HuH-7.5 (cell line): ENCODE measurements at regions not wholly inside any gene's neighbourhood (a gene's known extent, or its start where the extent isn't known, plus 50 kb on each side); places are given as distances from the start of the nearest gene placed in this dataset.
A peak's percentile ranks its signal among the peaks of the same experiment; 100 is the strongest.

Experiments
- DNase-seq: peaks from one replicate; pipeline ENCODE4 v3.0.0; 2011; ENCODE audit warnings: low spot score

DNA sequence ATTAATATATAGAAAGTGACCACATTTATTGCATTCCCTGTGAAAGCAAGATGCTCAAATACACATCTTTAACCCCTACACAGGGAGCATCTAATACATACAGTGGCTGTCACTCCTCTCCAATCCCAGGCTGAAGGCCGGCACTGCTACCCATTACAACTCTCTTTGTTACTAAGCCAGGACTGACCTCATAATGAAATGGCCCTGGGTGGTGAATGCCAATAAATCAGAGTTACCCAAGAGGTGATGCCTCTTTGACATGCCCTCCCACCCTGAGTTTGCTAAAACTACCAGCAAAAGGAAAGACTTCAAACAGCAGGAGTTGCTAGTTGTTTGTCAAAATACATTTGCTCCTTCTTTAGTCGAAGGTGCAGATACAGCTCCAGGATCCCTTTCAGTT, 214.2 kb downstream of the FOXA2 start:
- DNase-seq = no peak

DNA sequence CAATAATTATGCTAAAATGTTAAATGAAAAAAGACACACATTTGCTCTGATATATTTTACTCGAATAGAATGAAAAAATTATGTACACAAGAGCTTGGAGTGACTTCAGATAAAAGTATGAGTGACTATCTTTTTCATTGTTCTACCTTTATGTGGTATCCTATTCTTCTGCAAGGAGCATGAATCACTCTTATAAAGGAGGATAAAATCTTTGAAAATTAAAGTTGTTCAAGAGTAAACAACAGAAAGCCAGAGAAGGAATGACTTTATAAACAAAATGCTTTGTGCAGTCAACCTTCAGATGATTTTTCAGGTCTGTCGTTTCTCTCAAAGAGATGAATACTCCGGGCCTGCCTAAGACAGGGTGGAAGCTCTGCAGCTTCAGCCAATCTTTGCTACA, 215.3 kb downstream of the FOXA2 start:
- DNase-seq = no peak

DNA sequence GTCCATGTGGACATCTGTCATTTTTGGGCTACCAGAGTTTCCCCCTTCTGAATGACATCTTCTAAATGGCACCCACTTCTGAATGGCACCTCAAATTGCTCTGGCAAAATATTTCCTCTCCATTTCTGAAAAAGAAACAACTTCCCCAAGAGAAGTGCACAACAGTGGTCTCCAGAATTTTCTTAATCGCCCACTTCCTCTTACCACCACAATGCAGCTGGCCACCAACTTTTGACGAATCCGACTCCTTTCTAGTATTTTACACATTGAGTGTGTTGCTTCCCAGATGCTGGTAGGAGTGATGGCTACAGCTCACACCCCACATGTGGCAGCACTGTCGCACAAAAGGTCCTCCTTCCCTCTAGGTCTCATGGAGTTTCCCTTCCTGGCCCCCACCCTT, 216.1 kb downstream of the FOXA2 start:
- DNase-seq = no peak

DNA sequence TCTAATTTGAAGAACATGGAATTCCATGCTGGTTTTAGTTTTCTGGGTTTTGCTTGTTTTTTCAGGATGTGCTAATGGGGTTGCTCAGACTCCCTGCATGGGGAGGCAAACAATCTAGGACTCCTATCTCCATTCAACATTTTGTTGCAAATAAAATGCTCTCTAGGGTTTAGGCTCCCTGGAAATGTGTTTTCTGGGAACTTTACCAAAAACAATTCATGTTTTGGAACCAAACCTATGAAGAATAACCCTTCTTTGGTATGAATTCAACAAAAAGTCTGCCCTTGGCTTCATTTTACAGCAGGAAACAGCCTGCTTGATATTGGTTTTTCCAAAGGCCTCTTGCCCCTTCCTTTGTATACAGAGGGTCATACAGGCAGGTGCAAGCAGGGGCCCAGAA, 217.7 kb downstream of the FOXA2 start:
- DNase-seq = no peak

DNA sequence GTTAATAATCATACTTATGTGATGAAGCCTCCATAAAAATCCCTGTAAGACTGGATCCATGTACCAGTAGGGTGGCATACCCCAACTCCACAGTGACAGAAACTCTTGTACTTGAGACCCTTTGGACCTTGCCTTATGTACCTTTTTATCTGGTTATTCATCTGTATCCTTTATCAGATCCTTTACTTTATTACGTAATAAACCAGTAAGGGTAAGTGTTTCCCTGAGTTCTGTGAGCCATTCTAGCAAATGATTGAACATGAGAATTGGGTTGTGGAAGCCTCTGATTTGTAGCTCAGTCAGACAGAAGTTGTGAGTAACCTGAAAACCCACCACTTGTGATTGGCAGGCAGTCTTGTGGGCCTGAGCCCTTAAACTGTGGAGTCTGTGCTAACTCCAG, 229.7 kb downstream of the FOXA2 start:
- no peak for DNase-seq

DNA sequence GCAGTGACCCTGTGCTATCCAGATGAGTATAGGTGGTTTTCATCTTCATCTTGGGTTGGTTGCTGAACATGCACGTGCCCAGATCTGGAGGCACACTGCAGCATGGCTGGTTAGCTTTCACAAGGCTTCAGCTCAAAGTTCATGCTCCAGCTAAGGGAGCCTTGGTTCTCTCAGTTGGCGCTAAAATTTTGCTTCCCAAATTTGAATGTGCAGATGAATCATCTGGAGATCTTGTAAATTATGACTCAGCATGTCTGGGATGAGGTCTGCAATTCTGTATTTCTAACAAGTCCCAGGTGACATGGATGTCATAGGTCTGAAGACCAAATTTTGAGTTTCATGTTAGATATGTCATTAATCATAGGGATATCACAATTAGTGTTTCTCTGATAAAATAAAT, 230.8 kb downstream of the FOXA2 start:
- DNase-seq = no peak

DNA sequence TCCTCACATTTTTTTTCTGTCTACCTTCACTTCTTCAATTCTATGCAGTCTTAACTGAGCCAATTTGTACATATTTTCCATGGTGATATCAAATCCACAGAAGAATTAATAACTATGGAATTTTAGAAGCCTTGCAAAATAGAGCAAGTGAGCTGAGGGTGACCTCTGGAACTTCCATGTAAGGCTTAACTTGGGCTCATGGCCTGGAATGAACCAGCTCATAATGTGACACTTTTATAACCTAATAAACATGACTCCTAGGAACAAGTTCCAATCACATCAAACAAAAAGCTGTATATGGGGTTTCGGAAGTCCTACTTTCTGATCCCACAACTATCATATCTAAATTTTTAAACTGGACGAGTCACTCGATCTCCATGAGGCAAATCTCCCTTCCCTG, 232.4 kb downstream of the FOXA2 start:
- no peak for DNase-seq

DNA sequence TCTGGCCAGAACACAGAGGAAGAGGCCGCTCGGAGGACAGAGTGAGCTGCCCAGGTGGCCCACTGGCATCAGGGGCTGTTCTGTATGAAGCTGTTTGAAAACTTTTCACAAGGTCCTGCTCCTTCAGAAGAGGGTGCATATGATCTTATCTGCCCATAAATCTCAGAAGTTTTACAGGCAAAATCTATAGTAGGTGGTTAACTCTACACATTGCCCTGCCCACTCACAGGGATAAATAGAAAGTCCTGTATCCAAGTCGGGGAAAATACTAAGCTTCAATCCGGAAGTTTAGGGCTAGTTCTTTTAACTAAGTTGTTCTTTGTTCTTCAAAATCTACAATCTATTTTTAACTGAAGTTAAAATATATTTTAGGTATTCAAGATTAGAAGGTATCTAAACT, 233.7 kb downstream of the FOXA2 start:
- DNase-seq = no peak

DNA sequence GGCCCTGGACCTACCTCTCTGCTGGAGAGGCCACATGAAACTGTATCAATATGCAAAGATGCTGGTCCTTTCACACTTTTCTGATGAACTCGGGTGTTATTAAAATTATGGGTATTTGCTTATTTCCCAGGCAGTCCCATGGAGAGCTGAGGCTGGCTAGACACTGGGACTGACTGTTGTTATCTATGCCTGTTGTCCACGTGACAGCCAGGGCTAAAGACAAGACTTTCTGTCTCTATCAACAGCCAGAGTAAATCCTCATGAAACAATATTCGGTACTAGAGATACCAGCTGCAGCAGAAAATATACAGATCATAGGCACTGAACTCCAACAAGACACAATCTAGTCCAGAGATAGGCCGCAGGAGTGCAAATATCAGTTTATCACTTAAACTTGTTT, 236.4 kb downstream of the FOXA2 start:
- no peak for DNase-seq

DNA sequence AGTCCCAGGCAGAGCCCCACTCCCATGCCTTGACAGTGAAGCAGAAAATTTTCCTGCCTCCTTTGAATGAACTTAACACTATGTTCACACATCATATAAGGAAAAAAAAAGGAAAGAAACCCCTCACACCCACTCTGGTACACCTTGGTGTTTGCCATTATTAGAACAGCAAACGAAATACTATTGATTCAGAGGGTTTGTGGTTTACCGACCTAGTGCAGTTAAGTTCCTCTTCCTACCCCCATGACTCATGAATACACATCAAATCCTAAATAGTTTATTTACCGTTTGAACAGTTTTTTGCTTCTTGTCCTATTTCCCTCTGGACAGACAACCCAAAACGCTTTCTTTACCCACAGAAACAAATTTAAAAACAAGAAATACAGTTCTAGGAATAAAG, 237.7 kb downstream of the FOXA2 start:
- no peak for DNase-seq

DNA sequence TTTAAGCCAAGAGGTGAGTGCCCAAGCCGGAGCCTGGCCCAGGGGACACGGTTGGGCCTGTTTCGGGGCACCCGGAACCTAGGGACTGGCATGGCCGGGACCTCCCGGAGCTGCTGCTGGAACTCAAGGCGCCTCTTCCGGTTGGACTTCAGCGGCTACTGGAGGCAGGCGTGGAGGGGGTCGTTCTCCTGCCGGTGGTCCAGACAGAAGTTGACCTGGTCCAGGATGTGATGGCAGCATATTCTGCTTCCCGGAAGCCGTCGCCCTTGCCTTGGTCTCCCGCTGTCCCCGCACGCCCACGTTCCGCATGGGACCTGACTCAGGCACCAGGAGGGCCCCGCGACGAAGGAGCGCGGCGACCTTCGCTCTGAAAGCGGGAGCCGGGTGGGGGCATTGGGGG, 240.8 kb downstream of the FOXA2 start:
- no peak for DNase-seq

DNA sequence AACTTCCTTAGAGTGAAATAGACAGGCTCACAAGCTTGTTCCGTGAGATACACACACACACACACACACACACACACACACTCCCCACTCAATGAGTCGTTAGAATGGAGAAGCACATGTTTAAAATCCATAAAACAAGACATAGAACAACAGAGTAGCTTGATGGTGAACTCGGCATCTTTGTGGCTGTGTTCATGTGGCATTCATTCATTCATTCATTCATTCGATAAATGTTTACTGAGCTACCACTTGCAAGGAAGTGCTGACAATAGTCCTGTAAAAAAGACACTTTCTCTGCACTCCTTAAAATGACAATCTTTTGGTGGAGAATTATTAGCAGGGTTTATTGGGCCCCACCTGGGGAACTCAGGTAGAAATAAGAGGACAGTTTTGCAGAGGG, 242.0 kb downstream of the FOXA2 start:
- no peak for DNase-seq

DNA sequence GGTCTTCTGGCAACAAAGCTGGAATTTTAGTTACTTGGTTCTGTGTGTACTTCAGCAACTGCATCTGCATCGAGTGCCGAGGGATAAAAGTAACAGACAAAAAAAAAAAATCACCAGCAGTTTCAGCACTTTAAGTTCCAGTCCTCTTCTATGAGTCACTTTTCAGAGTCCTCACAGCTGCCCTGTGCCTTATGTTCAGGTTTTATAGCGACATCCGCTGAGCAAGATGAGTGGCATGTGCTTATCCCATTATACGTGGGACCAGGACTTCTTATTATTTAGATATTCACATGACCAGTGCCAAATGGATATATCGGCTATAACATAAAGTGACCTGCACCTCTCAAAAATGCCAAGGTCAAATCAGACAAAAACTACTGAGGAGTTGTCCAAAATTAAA, 242.9 kb downstream of the FOXA2 start:
- no peak for DNase-seq

DNA sequence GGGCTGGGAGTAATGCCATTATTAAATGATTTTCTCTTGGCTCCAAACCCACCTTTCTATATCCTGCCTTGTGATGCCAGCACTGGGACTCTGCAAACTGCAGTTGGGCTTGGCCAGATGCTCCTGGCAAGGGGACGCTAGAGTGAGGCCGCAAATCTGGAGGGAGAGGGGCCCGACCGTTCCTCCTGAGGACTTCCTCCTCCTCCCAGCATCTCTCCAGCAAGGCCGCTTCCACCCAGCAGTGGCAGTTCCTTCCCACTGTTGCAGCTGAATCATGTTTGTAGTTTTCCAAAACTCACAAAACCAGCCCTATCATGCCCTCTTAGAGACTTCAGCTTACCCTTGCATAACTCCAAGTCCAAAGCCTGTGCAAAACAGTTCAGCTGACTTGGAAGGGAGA, 244.4 kb downstream of the FOXA2 start:
- no peak for DNase-seq

DNA sequence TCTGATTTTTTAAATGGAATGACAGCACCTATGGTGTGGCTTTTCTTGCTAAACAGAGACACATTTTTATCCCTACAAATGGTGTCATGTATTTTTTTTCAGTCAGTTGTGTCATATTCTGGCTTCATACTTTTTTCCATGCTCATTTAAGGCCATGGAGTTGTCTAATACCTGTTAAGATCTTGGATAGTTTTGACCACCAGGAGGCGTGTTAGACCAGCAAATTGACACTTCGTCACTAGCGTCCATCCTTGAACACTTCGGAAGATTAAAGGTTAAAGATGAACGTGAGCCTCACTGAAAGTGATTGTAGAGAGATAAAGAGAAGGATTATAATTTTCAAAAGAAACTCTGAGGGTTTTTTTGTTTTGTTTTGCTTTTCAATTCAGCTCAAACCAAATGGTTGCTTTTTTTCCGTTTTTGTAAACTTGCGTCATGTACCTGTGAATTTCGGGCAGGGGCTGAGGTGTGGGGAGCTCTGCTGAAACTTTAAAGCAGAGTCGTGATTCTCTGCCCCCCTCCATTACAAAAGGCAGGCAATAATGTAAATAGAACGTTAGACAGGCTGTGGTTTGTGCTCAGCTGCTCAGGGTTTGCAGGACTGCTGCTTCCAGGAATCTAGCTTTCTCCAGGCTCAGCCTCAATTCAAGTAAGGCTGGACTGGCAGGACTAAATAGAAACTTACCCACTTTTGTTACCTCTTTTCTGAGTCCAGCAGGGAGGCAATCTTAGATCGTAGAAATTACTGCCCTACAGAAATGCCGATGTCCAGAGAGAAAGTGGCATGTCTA, 245.1 kb downstream of the FOXA2 start:
- DNase-seq = peak; percentile 53

DNA sequence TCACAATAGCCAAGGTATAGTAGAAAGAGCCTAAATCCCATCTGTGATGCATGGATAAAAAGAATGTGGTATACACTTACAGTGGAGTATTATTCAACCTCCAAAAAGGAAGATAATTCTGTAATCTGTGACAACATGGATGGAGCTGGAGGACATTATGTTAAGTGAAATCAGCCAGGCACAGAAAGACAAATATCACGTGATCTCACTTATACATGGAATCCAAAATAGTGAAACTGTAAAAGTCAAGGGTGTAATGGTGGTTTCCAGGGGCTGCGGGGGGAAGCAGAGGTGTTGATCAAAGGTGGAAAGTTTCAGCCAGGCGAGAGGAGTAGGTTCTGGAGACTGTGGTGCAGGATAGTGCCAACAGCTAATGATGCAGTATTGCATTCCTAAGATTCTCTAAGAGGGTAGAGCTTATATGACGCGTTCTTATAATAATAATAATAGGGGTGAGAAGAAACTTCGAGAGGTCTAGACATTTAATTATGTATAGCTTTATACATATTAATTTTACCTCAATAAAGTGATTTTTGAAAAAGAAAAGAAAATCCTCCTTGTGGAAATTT, 246.1 kb downstream of the FOXA2 start:
- no peak for DNase-seq

DNA sequence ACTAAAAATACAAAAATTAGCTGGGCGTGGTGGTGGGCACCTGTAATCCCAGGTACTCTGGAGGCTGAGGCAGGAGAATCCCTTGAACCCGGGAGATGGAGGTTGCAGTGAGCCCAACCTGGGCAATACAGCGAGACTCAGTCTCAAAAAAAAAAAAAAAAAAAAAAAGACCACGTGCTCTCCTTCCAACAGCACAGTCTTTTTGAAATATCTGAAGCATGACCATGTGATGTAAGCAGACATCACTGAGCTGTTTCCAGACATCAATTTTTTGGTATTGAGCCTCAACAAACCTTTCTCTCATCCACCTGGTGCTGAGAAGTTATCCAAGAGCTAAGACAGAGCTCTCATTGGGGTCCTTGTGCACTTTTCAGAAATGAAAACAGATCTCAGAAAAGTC, 249.2 kb downstream of the FOXA2 start:
- no peak for DNase-seq

DNA sequence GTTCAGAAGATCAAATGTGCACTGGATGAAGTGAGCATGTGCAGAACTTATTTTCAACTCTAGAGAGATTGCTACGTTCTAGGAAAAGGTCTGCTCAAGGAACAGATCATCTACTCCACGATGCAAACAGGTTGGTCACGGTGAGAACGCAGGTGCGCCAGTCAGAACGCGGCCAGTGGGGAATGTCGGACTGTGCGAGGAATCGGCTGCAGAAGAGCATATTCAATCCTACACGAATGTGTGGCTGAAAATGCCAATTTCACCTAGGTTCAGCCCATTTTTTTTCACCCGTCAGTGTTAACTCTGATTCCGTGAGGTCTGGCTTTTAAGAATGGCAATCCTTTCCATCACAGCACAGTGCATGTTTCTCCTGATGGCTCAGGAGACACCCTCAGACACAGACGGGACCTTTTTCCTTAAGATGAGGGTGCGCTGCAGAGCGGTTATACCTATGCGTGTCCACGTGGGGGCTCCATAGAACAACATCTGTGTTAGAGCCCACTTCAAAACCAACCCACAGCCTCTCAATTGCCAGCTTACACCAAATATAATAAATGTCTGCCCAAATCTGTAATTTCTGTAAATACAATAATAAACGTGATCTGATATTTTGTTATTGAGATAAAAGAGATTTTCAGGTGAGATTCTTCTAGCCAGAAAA, 250.4 kb downstream of the FOXA2 start:
- peak; percentile 83 for DNase-seq

DNA sequence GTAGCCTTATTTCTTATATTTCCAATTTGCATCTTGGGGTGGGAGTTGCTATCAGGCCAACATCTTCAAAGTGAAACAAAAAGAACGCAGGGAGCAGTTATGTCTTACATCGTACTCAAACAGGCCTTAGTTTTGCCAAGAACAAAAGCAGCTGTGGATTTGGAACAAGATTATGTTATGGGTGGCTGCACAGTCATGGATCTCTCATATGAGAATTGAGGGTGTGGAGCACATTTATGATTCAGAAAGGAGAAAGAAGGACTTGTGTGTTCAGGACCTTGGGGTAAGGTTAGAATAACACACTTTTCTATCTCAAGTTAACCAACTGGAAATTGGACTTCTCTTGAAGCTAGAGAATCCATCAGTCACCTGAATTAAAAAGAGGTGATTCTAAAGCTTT, 259.9 kb downstream of the FOXA2 start:
- DNase-seq = no peak

DNA sequence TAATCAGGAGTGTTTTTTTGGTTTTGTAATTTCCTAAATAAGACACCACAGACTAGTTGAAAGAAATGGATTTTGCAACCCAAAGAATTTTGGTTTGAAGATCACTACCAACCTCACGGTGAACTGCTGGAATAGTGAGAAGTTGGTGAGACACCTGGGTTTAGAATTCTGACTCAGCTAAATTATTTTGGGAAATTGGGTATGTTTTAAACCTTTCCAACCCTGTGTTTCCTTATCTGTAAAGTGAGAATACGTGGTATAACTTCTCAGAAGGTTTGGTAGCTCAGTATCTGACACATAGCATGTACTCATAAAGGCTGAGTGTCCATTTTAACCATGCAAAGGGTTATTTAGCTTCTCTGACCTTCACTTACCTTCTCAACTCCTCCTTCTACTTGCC, 261.9 kb downstream of the FOXA2 start:
- DNase-seq = no peak

DNA sequence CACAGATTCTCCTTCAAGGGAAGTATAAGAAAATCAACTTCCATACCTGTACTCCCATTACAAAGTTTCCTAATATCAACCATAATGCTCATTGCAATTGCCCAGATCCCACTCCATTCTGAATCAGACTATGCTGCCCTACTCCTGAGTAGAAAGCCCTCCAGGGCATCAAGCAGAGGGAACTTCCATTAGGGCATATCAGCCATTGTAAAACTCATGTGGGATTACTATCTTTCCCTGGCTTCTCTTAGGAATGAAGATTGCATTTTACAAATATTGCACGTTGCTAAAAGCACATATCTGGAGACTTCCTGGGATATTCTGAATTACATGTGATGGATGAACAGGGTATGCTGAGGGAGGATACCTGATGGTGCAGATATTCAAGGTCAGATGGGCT, 263.2 kb downstream of the FOXA2 start:
- DNase-seq = no peak

DNA sequence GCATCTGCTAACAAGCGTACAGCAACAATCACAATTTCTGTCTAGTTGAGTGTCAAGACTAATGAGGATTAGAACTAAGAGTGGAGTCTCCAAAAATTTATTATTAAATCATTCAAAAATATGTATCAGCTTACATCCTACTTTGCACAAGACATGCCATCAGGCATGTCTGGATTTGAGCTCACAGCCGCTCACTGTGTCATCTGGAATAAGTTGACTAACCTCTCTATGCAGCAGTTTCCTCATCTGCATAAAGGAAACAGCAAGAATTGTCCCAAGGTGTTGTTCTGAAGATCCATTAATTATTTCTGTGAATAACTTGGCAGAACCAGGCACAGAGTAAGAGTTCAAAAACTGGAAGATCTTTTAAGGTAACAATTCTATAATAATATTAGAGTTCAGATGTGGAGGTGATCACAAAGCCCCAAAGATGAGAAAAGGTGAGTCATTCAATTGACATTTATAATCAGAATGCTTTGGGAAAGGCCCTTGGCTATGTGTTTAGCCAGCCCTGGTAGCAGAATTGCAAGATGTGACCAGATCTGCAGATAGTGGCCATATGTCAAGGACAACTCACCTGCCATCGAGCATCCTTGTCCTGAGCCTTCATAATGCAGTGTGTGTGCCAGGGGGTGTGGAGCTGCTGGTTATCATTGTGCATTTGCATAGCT, 264.0 kb downstream of the FOXA2 start:
- no peak for DNase-seq

DNA sequence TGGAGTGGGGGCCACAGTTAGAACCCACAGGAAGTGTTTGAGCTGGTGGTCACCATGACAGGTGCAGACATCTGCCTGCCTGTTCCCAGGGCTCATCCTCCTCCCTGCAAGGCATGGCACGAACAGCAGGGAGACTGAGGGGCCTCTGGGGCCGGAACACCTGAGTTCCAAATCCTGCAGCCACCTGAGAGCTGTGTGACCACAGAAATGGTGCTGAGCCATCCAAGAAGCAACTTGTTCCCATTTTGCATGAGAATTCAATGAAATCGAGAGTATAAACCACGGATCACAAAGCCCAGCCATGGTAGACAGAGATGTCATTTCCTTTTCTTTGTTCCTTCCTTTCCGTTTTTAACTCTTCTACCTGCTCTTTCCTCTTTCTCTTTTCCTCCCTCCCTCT, 268.6 kb downstream of the FOXA2 start:
- no peak for DNase-seq
